ENCODE measurements at regions not wholly inside any gene's neighbourhood (a gene's known extent, or its start where the extent isn't known, plus 50 kb on each side); places are given as distances from the start of the nearest gene placed in this dataset.

GRCh38 chr15:38672814-38673670 lies 108.4 kb upstream of the RASGRP1 start:
- no peak for TF ChIP-seq POLR2A (IDR thresholded peaks at IDR 0.05)
- TF ChIP-seq CTCF (IDR thresholded peaks at IDR 0.05 in 4 of 5, conservative IDR thresholded peaks at IDR 0.05 in 1 of 5): no peak
